Renal pelvis (tissue), 1 donor: ENCODE measurements at regions not wholly inside any gene's neighbourhood (a gene's known extent, or its start where the extent isn't known, plus 50 kb on each side); places are given as distances from the start of the nearest gene placed in this dataset.
"Not testable (repeated sequence)": the region's sequence is repeated elsewhere in the genome, so short reads cannot be mapped to it uniquely, and the experiment has no call there.

ENCODE experiments used
- DNase-seq: peaks from one replicate; pipeline ENCODE4 v3.0.0-alpha.2; 2013

DNA sequence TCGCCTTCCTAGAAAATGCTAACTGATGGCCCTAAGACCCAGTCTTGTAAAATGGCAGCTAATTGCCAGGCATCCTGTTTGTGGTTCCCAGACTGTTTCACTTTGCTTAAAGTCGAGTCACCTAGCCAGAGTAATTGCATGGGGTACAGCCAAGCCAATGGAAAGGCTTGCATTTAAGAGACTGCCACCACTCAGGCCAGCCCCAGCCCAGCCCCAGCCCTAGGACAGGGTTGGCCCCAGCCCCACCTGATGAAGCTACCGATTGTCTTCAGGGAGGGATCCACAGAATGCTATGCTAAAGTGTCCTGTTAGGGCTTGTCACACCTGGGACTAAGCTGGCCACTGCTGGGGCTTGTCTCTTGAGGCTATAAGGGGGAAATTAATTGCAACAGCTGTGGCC, 194.6 kb upstream of the KLF3 start:
- DNase-seq = no peak

DNA sequence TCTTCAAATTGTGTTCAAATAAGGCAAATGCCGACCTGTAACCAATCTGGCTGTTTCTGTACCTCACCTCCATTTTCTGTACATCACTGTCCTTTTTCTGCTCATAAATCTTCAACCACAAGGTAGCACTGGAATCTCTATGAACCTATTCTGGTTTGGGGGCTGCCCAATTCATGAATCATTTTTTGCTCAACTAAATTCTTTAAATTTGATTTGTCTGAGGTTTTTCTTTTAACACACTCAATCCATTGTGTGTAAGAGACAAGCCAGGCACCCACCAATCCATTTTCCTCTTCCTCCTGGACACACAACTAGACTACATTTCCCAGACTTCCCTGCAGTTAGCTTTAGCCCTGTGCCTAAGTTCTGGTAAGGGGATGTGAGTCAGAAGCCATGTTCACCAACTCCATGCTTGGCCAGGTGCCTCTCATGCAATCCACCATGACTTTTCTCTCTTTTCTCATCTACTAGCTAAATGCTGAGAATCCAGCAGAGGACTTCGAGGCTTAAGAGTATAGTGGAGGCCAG, 193.2 kb upstream of the KLF3 start:
- DNase-seq = no peak

- DNase-seq = no peak
Measured at GRCh38 chr4:38482696-38483095, 181.3 kb upstream of the KLF3 start.

DNA sequence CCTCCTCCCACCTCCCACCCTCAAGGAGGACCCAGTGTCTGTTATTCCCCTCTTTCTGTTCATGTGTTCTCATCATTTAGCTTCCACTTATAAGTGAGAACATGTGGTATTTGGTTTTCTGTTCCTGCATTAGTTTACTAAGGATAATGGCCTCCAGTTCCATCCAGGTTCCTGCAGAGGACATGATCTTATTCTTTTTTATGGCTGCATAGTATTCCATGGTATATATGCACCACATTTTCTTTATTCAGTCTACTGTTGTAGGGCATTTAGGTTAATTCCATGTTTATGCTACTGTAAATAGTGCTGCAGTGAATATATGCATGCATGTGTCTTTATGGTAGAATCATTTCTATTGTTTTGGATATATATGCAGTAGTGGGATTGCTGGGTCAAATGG, 180.4 kb upstream of the KLF3 start:
- not testable (repeated sequence) for DNase-seq

DNA sequence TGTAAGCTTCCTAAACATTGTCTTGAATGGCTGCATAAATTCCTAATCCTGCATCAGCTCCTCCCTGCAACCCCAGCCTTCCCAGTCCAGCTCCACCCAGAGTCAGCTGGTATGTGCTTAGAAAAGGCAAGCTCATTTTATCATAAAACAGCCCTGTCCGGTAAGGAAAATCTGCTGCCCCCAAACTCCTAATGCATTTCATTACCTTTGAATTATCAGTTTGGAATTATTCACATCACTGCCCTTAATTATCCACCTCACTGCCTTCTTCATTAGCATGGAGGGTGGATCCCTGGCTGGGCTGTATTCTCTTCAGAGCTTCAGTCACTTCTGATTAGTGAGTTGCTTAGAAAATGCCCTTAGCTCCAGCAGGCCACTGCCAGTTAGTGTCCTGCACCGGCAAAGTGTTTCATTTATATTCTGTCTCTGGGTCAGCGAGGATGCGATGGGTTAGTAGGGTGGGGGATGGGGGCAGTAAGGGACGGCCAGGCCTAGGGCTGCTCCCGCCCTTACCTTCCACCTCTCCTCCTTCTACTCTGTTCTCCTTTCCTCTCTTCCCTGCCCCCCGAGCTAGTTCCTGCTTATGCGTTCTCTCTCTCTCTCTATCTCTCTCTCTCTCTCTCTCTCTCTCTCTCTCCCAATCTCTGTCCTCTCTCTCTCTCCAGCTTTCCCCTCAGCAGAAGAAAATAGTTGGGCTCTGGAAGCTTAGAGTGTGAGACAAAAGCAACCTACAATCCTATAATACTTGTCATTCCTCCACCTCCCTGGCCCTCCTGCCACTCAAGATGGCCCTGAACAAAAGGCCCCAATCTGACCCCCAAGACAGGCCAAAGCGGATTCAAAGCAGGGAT, 174.8 kb upstream of the KLF3 start:
- peak; percentile 40 for DNase-seq

GRCh38 chr4:38489924-38490639, 173.9 kb upstream of the KLF3 start:
- DNase-seq = no peak

DNA sequence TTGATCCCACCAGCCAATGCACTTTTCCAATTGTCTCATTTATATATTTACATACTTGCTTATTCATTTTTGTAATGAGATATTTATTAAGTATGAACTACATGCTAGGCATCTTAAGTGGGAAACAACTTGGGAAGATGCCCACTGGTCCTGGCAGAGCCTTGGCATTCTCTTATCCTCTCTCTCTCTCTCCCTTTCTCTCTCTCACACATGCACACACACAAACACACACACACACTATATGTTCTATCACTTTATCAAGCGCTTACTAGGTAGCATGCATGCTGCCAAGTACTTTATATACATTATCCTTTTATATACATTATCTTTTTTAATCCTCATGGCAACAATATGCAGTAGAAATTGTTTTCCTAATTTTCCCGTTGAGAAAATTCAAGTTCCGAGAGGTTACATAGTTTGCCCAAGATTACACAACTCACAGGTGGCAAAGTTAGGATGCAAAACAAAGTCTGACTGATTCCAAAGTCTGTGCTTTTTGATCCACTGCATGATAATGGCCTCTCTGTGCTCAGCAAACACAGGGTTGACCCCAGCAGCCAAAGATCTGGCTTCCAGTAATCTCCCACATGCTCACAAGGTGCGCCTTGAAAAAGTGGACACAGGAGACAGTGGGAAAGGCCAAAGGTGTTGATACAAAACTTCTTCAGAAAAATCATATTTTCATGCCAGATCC, 173.1 kb upstream of the KLF3 start:
- DNase-seq = no peak

DNA sequence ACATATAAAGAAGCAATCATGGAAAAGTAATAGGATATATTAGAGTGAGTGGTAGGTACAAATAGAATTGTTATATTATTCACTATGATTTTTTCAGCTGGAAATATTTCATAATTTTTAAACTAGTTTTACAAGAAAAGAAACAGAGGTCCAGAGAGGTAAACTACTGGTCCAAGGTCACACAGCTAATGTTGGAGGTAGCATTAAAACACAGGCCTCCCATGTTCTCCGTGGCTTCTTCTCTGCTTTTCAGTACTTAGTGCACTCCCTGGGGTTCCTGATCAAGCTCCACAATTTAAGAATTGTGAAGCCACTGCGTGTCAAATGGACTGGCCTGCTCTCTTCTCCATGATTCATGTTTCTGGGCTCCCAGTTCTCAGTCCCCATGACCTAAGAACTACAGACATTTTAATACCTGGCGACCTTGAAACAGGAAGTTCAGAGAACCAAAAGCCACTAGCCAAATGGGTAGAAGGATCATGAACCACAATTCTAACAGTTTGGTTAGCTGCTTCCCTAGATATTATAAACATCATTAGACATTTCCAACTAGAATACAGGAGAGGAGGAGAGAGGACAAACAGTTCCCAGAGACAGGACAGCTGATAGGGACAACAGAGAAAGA, 172.0 kb upstream of the KLF3 start:
- no peak for DNase-seq

DNA sequence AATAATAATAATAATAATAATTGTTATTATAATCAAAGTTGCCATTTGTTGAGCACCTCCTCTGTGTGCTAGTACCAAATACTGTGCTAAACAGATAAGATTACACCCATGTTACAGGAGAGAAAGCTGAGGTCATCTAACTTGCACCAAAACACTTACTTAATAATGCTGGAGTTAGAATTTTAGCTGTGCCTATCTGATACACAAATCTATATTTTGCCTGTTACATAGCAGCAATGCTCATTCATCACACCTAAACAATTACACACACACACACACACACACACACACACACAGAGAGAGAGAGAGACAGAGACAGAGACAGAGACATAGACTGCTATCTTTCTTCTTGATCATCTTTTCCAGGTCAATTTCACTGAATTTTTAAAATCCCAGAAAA, 170.9 kb upstream of the KLF3 start:
- DNase-seq = no peak

DNA sequence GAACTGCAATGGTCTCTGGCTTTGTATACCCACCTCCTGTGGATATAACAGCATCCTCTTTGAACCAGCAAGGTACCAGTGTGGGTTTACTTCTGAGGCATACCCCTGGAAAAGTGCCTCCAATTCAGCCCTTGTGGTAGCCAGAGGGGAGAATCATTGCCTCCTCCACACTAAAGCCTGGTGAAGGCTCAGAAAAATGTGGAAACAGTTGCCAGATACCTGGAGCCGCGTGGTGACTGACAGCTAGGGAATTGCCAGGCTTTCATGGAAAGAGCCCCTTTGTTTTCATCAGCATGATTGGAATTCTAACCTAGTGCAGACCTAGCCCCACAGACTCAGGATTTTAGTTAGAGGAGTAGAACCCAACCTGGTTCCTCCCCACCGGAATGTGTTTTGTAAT, 168.6 kb upstream of the KLF3 start:
- DNase-seq = no peak

DNA sequence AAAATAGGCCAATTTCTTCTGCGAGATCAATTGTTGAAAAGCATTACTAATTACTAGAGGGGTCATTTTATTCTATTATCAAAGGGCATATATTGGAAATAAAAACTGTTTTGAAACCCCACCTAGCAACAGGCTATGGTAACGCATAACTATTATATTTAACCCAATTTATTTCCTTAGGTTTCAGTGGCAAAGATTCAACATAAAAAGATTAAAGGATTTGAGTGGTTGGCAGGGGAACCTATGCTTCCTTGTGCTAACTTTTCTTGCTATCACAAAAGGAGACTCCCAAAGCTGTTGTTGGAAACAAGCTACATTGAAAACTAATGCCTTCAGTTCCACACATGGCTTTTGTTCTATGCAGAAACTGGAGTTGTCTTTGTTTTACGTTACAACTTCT, 166.9 kb upstream of the KLF3 start:
- no peak for DNase-seq

- DNase-seq = no peak
Measured at GRCh38 chr4:38499101-38499500, 164.9 kb upstream of the KLF3 start.

DNA sequence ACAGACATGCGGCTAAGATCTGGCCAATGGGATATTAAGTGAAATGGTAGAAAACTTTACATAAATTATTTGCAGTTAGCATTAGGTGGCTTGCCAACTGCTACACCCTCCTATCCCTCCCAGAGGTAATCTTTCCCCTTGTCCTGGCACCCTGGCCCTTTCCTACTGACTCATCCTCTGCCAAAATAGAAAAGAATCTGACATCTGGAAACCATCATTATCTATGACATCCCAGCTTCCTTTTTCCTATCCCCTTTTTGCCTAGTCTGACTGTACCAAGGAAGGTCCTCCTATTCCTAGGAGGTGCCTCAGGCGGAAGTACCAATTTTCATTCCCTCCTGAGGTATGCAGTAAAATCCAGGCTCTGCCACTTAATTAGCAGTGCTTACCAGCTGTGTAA, 163.6 kb upstream of the KLF3 start:
- no peak for DNase-seq

GRCh38 chr4:38501698-38502097, 162.3 kb upstream of the KLF3 start:
- DNase-seq = no peak

GRCh38 chr4:38503689-38504395, 160.2 kb upstream of the KLF3 start:
- DNase-seq = no peak

DNA sequence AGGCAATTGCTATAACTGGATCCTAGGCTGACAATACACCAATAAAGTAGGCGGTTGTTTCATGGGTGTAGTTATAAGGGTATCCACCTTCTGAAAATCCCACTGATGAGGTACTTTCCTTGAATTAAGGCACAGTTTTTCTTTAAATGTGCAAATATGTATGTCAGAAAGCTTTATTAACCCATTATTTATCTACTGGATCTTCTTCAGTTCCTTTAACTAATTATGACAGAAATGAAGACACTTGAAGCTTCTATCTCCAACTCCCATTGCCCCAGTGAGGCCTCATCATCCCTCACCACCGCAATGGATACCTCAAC, 159.6 kb upstream of the KLF3 start:
- DNase-seq = no peak

- DNase-seq = no peak
Measured at GRCh38 chr4:38509551-38509950, 154.4 kb upstream of the KLF3 start.

- no peak for DNase-seq
Measured at GRCh38 chr4:38510201-38510600, 153.8 kb upstream of the KLF3 start.

GRCh38 chr4:38511702-38512101, 152.3 kb upstream of the KLF3 start:
- no peak for DNase-seq

GRCh38 chr4:38512840-38513239, 151.2 kb upstream of the KLF3 start:
- DNase-seq = no peak

- DNase-seq = no peak
Measured at GRCh38 chr4:38514465-38515146, 149.4 kb upstream of the KLF3 start.
